ENCODE measurements at regions not wholly inside any gene's neighbourhood (a gene's known extent, or its start where the extent isn't known, plus 50 kb on each side); places are given as distances from the start of the nearest gene placed in this dataset.

- TF ChIP-seq CTCF (IDR thresholded peaks at IDR 0.05 in 2 of 3, conservative IDR thresholded peaks at IDR 0.05 in 1 of 3; ENCODE audit: control insufficient read depth in 2 of 3, extremely low read depth in 1 of 3, insufficient read depth in 1 of 3, low read depth in 3 of 3, low read length in 3 of 3) (no peak), CREM (IDR thresholded peaks at IDR 0.05; ENCODE audit: low read depth) (no peak)
Measured at GRCh38 chr2:120878970-120879369, 143.3 kb downstream of the GLI2 start (continued).

GRCh38 chr2:120879431-120880295 lies 144.0 kb downstream of the GLI2 start:
- SMC1A ChIA-PET (ENCODE audit: uncharacterized antibody, unreplicated experiment) = no interaction called here
- intact Hi-C loops (cut with micrococcal nuclease; ENCODE audit: unreplicated experiment) = no loop called here
- H3K27ac ChIP-seq (ENCODE audit: control insufficient read depth, insufficient read depth) = no peak overlapping the region
- RAD21 ChIA-PET (ENCODE audit: unreplicated experiment) = no interaction called here
- no peak overlapping the region for H2AFZ ChIP-seq (ENCODE audit: control insufficient read depth, low read depth, low read length)
- FAIRE-seq (no peak), DNase-seq (ENCODE audit: low read depth, low spot score) (no peak), ATAC-seq (no peak)
- no peak overlapping the region for H3K9ac ChIP-seq (ENCODE audit: control insufficient read depth, insufficient read depth, low read length)
- H3K9me3 ChIP-seq (replicated peaks; ENCODE audit: control insufficient read depth, insufficient read depth, low read length) = no peaks in the 10 kb centered on the region
- 53% methylated on average over 24 of the region's 24 CpGs for WGBS (ENCODE audit: insufficient coverage, insufficient replicate concordance, low lambda C conversion rate, missing lambda C conversion rate)
- CTCF ChIA-PET = no interaction called here
- H3K79me2 ChIP-seq (ENCODE audit: control insufficient read depth, insufficient read depth, low read length) = no peaks in the 10 kb centered on the region
- no peak overlapping the region for H3K4me2 ChIP-seq (ENCODE audit: control insufficient read depth, insufficient read depth)
- no TSS peak for BruUV-seq (replicated peaks)
- no peaks in the 10 kb centered on the region for H3K4me1 ChIP-seq (ENCODE audit: control insufficient read depth, insufficient read depth, low read length)
- peaks cover 0 to 3% of the 10 kb centered on the region in 2 experiments; a peak in 1 of 4 replicates for H3K27me3 ChIP-seq (replicated peaks in 1 of 2; ENCODE audit: control insufficient read depth in 2 of 2, insufficient read depth in 2 of 2, low read length in 1 of 2)
- no peaks in the 10 kb centered on the region for H3K36me3 ChIP-seq (ENCODE audit: control insufficient read depth in 2 of 2, insufficient read depth in 2 of 2, low read length in 1 of 2)
- in situ Hi-C loops (cut with MboI) = no loop called here
- H4K20me1 ChIP-seq (ENCODE audit: control insufficient read depth, insufficient read depth) = no peaks in the 10 kb centered on the region
- no peak overlapping the region for H3K4me3 ChIP-seq
- POLR2A ChIA-PET = no interaction called here
- TF ChIP-seq GABPA (IDR thresholded peaks at IDR 0.05; ENCODE audit: low read depth) (no peak), CBFB (IDR thresholded peaks at IDR 0.05; ENCODE audit: low read depth) (no peak), PAX5 (IDR thresholded peaks at IDR 0.05; ENCODE audit: borderline replicate concordance, low read depth, low read length) (no peak), ELK1 (IDR thresholded peaks at IDR 0.05; ENCODE audit: low read depth, low read length) (no peak), RCOR1 (conservative IDR thresholded peaks at IDR 0.05; ENCODE audit: low read depth, low read length) (no peak), ESRRA (IDR thresholded peaks at IDR 0.05; ENCODE audit: low read length) (no peak), RELA (IDR thresholded peaks at IDR 0.05; ENCODE audit: borderline replicate concordance, partially characterized antibody) (no peak), SUZ12 (IDR thresholded peaks at IDR 0.05; ENCODE audit: unreplicated experiment) (no peak), DPF2 (IDR thresholded peaks at IDR 0.05) (no peak), YY1 (IDR thresholded peaks at IDR 0.05; ENCODE audit: low read depth, low read length) (no peak), HSF1 (IDR thresholded peaks at IDR 0.05; ENCODE audit: low read depth, low read length) (no peak), MAX (IDR thresholded peaks at IDR 0.05; ENCODE audit: low read depth, low read length) (no peak)
